HL-60 (cell line): ENCODE measurements at regions not wholly inside any gene's neighbourhood (a gene's known extent, or its start where the extent isn't known, plus 50 kb on each side); places are given as distances from the start of the nearest gene placed in this dataset.

Experiments used
- CTCF ChIP-seq: IDR thresholded peaks from one replicate; pipeline ENCODE4 v1.5.1; 2011; ENCODE audit warnings: low read length, control low read depth, inconsistent platforms; ENCODE audit not compliant: insufficient read depth
- GABPA ChIP-seq: IDR thresholded peaks from 2 replicates; pipeline ENCODE4 v1.6.1; 2012; ENCODE audit warnings: low read depth
- POLR2AphosphoS5 ChIP-seq: IDR thresholded peaks from 2 replicates; pipeline ENCODE4 v1.6.1; 2012; ENCODE audit warnings: low read depth
- REST ChIP-seq: IDR thresholded peaks from 2 replicates; pipeline ENCODE4 v1.6.1; 2012; ENCODE audit warnings: low read depth; ENCODE audit not compliant: insufficient replicate concordance
- SPI1 ChIP-seq: IDR thresholded peaks from 2 replicates; pipeline ENCODE4 v1.6.1; 2012; ENCODE audit warnings: low read depth, mild to moderate bottlenecking, borderline replicate concordance

- TF ChIP-seq CTCF (no peak), GABPA (no peak), POLR2AphosphoS5 (no peak), REST (no peak), SPI1 (no peak)
Measured at GRCh38 chr11:31912808-31913207, 101.7 kb upstream of the PAX6 start.
